HG03565 (cell line): ENCODE measurements at regions not wholly inside any gene's neighbourhood (a gene's known extent, or its start where the extent isn't known, plus 50 kb on each side); places are given as distances from the start of the nearest gene placed in this dataset.
A peak's percentile ranks its signal among the peaks of the same experiment; 100 is the strongest.

Experiments used
- ATAC-seq: cut with Tn5 transposase; IDR thresholded peaks from one replicate; pipeline ENCODE4 v1.9.1; 2021; ENCODE audit warnings: mild to moderate bottlenecking, moderate library complexity; ENCODE audit not compliant: unreplicated experiment

DNA sequence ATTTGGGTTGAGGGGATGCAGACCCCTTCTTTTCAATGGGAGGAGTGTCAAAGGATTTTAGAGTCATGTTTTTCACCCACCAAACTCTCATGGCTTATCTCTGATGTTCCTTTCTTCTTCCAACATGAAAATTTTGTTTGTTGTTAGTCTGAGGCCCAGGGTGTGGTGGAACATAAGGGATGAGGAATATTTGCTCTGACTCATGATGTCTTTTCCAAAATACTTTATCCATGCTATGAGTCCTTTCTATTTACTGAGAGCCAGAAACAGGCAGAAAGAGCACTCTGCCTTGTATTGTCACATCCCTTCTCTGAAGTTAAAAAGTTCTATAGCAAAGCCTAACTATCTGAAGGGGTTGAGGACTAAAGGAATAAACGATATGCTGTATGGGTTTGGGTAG lies 61.6 kb upstream of the GYPA start:
- no peak for ATAC-seq

DNA sequence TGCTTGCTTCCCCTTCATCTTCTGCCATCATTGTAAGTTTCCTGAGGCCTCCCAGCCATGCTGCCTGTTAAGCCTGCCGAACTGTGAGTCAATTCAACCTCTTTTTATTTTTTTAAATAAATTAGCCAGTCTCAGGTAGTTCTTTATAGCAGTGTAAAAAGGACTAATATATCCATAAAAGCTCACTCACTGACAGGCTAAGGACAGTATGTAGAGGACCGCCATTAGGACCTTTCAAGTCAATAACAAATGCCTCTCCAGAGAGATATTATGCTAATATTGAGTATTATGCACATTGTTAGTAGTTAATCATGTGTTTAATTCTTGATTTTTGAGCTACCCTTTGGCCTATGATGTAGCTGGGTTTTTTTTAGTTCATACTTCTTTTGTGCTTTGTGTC lies 62.6 kb upstream of the GYPA start:
- ATAC-seq = no peak

DNA sequence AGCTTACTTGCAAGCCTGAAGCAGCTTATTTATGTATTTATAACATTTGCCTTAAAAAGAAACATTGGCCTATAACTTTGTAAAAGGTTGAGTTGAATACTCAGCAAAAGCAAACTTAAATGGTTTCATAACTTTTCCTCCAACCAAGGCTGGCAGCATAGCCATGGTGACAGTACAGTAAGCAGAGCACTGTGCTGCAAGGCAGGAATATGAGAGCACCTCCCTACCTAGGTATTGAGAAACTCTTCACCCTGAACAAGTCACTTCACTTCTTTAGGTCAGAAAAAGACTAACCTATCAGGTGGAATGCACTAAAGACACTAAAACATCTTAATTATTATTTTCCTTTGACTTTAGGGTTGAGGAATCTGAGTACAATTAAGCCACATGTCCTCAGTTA lies 63.9 kb upstream of the GYPA start:
- ATAC-seq = no peak

DNA sequence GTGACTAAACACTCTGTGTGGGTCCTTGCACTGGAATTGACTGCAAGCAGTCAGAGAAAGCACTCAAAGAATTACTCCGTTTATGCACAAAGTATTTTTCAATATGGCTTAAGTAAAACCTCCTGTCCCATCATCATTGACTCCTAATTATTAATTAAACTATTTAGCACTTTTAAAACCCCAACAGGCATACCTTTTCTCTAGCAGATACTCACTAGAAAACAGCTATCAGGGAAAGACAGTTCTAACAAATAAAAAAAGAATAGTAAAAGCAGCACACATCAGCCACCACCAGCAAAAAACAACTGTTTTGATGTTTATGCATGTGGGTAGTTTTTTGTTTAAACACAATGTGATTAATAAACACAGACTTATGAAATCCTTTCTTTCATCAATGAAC lies 66.2 kb upstream of the GYPA start:
- ATAC-seq = no peak

DNA sequence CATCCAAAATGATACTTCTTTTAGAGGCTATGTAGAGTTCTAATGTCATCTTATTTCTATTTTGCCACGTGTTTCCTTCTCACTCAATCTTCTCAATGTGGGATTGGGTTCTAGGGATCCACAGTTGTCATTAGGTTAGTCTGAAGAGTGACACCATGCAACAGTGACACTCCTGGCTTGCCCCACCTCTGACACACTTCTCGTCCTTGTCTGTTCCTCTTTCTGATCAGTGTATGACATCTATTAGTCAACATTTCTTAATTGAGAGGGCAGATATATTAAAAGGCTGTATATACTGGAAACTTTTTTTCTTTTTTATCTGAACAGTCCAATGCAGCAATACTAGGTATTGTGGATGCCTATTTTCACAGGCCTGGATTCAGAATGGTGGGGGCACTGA lies 67.6 kb upstream of the GYPA start:
- ATAC-seq = no peak

DNA sequence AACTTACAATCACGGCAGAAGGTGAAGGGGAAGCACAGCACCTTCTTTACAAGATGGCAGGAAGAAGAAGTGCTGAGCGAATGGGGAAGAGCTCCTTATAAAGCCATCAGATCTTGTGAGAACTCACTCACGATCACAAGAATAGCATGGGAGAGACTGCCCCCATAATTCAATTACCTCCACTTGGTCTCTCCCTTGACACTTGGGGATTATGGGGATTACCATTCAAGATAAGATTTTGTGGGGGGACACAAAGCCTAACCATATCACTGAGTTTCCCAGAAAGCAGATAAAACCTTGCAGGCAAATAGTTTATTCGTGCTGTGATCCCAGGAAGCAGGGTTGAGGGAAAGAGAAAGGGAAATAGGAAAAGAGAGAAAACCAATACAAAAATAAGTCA lies 69.0 kb upstream of the GYPA start:
- ATAC-seq = no peak

DNA sequence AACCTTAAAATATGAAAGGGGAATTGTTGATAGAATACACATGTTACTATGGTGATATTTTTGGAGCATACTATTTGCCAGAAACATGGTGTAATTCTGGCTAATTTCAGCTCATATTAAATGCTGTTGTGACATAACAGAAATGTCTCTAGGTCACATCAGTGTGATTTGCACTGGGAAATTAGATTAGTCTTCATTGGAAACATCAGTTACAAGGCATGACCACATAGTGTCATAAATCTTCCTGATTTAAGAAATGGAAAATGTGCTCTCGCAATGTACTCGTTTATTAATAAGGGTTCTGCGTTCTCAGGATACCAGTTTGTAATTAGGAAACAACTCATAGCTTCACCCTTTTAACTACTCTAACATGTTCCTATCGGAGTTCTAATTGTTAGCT lies 72.9 kb upstream of the GYPA start:
- no peak for ATAC-seq

DNA sequence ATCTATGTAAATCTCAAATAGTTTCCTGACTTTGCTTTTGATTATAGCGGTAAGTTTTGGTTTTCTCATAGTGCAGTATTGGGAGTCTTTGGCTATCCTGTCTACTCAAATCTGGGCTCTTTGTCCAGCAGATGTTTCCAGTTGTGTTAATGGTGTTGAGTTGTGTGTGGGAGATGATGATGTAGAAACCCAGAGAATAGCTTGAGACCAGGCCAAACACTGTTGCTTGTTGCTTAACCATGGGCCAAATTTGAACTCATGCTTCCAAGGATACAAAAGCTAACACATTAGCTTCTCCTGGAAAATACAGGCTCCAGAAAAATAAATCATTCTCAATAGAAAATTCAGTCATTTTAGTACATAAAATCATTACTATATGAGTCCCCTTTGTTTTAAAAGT lies 82.6 kb upstream of the GYPA start:
- ATAC-seq = no peak

DNA sequence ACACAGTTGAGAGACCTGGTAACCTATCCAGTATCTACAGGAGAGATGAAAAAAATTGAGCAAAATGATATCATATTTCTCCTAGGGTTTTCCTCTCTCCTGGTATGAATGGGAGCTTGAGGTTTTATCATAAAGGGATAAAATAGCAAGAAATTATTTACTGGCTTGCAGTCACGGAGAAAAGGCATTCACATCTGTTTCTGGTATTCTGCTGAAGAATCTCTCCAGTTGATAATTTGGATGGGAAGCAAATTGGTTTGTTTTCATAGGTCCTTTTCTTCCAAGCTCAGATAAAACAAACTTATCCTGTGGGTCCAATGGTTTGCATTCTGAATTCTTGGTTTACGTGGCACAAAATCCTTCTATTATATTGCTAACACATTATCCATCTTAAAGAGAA lies 83.1 kb upstream of the GYPA start:
- no peak for ATAC-seq

DNA sequence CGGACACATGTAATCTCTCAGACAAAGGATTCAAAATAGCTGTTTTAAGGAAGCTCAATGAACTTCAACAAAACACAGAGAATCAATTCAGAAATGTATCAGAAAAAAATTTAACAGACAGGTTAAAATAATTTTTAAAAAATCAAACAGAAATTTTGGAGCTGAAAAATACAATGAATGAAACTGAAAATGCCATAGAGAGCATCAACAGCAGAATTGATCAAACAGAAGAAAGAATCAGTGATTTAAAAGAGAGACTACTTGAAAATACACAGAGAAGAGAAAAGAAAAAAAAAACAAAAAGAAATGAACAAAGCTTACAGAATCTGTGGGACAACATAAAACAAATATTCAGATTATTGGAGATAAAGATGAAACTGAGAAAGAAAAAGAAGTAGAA lies 118.8 kb upstream of the GYPA start:
- ATAC-seq = no peak

DNA sequence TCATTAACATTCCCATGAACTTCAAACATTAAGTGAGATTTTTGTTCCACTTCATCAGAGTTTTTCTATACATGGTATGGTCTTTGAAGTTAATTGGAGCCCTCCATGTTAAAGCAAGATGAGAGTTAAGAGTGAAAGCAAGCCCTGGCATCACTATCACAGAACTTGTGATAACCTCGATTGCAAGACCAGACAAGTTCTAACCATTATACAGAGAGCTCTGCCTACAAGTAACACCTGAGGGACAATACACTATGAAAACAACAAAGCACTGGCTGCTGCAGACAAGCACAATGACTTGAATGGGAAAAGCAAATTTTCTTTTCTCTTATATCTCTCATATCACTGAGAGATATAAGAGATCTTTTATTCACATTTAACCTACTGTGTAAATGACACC lies 126.6 kb upstream of the GYPA start:
- no peak for ATAC-seq

DNA sequence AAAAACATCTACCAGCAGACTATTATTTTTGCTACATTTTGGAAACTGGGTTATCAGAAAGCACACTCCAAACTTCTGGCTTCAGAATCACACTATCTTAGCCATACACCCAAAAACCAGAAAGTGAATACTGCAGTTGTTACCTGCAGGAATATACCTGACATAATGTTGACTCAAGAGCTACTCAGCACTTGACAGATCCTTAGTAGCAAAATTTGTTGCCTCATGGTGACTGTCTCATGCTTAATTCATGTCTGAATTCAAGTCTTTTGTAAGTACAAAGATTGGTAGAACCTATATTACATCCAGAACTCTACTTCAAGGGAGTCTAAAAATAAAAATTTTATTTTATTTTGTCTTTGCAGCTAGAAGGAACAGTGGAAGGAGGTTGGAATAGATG lies 140.2 kb upstream of the GYPA start:
- no peak for ATAC-seq

DNA sequence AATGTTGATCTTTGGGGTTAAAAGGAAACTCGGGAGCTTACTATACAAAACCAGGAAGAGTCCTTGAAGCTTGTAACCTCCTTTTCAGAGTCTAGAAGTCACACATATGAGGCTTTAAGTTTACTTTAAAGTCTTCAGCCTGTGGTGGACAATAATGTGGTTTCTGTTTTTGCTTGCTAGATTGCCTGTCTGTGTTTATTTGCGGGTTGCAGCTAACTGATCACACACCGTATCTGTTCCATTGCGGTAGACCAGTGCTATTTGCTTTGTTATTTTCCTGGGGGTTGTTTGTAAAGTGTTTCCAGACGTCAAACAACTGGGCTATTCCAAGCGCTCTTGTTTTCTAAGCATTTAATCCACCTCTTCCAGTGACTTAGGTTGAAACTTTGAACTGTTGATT lies 143.0 kb upstream of the GYPA start:
- ATAC-seq = no peak

DNA sequence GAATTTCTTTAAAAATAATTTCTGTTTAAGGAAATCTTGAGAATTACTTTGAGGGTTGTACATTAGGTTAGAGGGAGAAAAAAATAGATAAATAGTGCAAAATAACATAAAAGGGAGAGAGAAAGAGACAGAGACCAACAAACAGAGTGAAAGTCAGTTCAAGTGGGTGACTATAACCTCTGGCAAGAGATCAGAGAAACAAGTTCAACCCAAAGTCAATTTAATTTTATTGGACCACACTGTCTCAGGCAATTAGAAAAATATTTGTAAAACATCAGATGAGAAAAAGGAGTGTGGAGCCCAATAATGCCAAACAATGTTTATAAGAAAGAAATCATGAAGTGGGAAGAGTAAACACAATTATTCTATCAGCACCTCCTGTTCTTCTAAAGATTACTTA lies 143.5 kb upstream of the GYPA start:
- ATAC-seq = no peak

DNA sequence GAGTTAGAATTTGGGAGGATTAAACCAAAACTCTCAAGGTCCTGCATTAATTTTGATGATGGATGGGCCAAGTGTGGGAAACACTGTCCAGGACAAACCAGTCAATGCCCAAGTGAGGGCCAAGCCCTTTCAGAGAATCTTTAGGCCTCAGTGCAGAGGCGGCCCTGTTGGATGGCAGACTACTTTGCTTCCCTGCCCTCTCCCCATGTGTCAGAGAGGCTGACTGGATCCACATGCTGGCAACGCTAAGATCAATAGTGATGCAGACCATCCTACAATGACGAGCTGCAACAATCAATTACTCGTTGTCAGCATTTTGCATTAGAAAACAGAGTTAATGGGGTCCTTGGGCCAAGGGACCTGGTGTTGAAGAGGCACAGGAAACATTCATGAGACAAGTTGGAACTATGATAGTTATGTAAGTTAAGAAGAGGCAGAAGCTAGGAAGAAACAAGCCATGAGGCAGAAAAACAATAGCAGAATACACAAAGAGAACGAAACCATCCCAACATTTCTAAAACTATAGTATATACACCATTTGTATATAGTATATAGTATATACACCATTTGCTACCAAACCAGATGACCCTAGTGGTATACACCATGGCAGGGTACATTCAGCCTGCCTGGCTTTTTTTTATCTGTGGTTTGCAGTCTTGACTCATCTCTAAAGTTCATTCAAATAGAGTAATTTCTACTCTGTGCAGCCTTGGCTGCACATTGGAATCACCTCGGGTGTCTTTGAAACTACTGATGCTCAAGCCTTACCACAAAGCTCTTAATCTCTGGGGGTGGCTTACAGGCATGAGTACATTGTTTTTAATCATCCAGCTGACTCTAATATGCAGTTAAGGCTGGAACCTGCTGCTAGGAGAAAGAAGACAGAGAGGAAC lies 147.7 kb upstream of the GYPA start:
- ATAC-seq = peak; percentile 94

DNA sequence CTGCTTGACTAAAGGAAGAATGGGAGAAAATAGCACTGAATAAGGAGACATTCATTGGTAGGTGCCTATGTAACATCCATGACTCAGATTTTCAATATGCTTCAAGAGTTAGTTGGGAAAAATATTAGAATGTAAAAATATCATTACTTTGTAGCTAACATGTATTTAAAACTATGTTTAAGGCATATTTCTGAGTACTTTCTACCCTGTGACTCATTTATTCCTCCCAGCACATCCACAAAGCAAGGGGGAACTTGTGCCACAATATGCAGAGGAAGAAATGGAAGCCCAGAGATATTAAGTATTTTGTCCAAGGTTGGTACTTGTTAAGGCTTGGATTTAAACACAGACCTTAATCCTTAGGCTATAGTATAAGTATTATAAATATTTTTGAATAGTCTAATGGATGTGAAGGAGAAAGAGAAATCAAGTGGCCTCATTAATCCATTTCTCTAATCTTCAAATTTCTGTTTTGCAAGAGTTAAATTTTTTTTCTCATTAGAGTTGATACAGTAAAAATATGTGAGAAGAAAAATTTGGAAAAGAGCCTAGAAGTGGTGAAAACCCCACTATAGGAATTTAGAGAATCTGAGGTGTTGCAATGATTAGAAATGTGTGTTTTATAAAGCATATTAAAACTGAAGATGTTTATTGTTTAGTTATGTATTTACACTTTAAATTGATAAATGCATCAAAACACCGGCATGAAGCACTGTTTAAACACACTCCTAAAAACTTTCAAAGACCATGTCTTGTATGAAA lies 149.3 kb upstream of the GYPA start:
- ATAC-seq = no peak

DNA sequence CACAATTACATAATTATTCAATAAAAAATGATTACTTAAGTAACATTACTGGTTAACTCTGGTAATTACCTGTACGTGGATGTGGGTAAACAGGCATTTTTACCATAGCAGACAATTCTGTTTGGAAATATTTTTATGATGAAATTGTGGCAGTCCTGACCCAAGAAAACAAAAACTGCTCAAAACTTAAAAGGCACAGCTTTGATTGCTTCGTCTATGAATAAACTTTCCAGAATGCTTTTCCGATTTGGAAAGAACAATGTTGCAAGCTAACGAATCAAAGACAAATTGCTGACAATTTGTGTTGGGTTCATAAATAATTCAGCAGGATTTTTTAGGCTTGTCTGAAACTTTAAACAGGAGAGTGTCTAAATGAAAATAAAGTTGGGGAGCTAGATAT lies 150.6 kb upstream of the GYPA start:
- no peak for ATAC-seq

DNA sequence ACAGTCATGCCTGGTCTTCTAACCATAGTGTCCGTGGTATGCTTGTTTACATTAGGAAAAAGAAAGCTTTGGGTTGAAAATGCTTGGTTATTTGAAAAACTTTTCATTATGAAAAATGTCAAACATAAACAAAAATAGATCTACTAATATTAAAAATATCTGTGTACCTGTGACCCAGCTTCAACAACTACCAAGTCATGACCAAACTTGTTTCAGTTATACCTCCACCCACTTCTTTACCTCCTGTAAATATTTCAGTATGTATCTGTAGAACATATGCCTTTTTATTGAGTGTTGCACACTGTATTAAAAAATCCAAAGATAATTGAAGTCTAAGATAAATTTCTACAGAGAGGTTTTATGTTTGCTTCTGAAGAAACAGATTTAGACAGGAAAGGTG lies 153.7 kb upstream of the GYPA start:
- no peak for ATAC-seq

DNA sequence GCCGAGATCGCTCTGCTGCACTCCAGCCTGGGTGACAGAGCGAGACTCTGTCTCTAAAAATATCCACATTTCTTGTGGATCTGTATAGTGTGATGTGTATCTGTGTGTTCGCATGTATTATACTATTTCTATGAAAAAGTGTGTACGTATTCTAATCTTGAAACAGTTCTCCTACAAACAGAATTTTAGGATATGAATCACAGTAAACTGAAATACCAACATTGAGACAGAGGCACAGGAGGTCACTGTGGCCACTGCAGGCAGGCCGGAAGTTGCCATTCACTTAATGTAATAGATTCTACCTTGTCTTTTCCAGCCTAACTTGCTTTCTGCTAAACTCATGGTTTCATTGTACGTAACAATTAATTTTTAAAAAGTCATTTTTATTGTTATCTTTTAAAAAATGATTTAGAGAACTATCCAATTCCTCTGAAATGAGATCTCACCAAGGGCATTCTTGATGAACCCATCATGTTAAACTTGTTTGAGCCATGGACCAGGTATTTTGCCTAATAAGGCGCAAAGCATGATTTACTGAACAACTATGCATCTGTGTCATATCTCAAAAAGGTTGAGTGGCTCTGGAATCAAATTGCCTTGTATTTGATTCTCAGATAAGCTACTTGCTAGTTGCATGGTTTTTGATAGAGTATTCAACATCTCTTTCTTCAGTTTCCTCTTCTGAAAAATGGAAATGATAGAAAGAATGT lies 154.9 kb upstream of the GYPA start:
- no peak for ATAC-seq

DNA sequence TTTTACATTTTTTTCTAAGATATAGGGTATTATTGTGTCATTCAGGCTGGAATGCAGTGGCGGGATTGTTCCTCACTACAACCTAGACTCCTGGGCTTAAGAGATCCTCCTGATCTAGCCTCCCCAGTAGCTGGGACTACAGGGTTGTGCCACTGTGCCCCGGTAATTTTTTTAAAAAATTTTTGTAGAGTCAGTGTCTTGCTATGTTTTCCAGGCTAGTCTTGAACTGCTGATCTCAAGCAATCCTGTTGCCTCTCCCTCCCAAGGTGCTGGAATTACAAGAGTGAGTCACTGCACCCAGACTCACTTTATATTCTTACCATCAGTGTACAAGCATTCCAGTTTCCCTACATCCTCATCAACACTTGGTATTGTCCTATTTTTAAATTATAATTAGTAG lies 156.4 kb upstream of the GYPA start:
- no peak for ATAC-seq

DNA sequence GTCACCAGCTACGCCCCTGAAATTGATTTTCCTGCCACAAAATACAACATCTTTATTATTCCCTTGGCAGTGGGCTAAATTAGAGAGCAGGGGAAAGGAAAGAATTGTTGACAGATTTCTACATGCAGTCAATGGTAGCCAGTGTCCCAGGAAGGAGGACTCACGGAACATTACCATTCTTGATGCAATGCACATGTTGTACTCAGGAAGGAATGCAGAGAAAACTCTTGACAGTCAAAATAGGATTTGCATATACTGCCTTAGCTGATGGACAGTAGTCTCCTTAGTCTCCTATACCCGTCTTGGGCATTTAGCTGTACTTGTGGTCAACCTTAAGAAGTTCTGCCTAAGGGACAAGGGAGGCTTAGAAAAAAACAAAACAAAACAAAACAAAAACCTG lies 158.0 kb upstream of the GYPA start:
- ATAC-seq = no peak

DNA sequence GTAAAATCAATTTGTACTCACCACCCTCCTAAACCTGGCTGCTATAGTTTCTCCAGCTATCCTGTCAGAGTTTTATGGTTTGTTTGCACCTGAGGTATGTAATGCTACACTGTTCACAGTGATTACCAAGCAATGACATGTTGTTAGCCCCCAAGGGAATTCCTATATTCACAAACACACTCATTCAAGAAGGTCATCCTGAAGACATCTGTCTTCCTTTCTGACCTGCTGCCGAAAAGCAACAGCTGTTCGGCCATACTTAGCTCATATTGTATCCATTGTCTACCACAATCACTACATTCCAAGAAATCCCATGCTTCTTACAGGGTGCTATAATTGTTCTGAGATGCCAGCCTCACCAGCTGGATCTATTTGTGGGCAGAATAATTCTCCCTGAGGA lies 160.1 kb upstream of the GYPA start:
- ATAC-seq = no peak
